Epithelial cell of prostate (primary cell): ENCODE measurements at regions not wholly inside any gene's neighbourhood (a gene's known extent, or its start where the extent isn't known, plus 50 kb on each side); places are given as distances from the start of the nearest gene placed in this dataset.
"Not testable (repeated sequence)": the region's sequence is repeated elsewhere in the genome, so short reads cannot be mapped to it uniquely, and the experiment has no call there.

Experiments
- DNase-seq: peaks from one replicate; pipeline ENCODE4 v3.0.0-alpha.2; 2011; ENCODE audit warnings: low read depth, low spot score
- H3K27ac ChIP-seq: fragments of 450-650 bp; 2 replicates; pipeline ENCODE4 v1.5.1; 2017; ENCODE audit warnings: mild to moderate bottlenecking

DNA sequence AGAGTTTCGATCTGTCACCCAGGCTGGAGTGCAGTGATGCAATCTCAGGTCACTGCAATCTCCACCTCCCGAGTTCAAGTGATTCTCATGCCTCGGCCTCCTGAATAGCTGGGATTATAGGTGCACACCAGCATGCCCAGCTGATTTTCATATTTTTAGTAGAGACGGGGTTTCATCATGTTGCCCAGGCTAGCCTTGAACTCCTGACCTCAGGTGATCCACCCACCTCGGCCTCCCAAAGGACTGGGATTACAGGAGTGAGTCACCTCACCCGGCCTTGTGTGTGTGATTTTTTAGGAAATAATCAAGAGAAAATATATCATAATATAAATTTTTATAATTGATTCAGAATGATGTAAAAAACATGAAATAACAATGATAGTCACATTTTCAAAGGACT lies 1231.4 kb downstream of the GALC start:
- no peak for DNase-seq
- no peak overlapping the region for H3K27ac ChIP-seq

DNA sequence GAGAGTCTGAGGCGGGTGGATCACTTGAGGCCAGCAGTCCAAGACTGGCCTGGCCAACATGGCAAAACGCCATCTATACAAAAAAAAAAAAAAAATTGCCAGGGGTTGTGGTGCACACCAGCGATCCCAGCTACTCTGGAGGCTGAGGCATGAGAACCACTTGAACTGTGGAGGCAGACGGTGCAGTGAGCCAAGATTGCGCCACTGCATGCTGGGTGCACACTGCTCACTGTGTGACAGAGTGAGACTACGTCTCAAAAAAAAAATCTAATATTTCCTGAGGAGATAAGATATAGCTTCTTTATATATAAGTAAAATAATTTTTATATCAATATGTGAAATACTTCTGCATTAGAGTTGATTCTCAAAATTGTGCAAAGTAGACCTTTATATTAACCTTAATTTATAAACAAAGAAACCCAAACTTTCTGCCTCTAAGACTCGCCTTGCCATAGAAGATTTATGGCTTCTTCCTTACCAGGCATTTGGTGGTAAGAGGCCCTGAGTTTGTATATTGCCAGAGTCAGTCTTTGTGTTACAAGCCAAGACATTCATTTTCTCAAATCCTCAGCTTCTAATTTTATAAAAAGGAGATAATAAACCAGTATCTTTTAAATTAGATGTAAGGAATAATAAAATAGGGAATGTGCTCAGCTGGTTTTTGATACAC lies 1226.7 kb downstream of the FLRT2 start:
- DNase-seq: no peak
- no peak overlapping the region for H3K27ac ChIP-seq

GRCh38 chr14:86750488-86750887 lies 1220.5 kb downstream of the FLRT2 start:
- H3K27ac ChIP-seq, DNase-seq: not testable (repeated sequence)

DNA sequence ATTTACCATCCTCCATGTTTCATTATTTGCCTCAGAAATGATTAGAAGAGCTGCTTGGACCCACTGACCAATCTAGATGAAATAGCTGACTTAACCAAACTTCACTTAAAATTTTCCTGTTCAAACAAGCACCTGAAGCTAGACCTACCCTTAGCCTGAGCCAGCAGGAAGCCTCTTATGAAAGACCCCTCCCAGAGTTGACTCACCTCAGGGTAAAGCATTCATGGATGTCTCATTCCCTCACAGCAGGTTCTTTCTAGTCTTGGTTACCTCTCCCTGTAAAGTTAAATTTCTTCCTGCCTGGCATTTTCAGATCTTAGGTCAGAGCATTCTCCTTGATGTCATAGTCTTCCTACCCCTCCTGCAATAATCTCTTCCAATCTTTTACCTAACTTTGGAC lies 1209.8 kb downstream of the FLRT2 start:
- DNase-seq: peak; percentile 1
- H3K27ac ChIP-seq: no peak overlapping the region

DNA sequence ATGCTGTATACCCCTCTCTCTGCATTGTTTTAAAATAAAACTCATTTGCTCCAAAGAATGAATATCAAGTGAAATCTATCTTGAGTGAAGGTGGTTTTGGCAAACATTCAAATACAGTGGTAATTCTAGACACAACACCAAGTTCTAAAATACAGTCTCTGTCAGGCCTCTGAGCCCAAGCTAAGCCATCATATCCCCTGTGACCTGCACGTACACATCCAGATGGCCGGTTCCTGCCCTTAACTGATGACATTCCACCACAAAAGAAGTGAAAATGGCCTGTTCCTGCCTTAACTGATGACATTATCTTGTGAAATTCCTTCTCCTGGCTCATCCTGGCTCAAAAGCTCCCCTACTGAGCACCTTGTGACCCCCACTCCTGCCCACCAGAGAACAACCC lies 1201.5 kb downstream of the FLRT2 start:
- DNase-seq, H3K27ac ChIP-seq: not testable (repeated sequence)

DNA sequence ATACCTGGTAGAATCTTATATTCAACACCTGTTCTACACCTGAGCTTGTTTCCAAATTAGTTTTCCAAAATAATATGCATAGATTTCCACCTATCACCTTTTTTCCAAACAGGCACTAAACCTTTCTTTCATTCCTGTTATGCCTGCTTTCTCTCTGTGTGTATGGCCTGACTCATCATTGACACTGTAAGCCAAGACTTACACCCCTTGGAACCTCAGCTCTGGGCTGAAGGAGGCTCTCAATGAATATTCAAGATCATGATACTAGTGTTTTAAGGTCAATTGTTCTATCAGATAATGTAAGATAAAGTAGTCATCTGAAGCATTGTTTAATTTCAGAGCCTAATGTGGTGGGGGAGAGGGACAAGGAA lies 1193.3 kb downstream of the FLRT2 start:
- H3K27ac ChIP-seq: no peak overlapping the region
- DNase-seq: no peak

DNA sequence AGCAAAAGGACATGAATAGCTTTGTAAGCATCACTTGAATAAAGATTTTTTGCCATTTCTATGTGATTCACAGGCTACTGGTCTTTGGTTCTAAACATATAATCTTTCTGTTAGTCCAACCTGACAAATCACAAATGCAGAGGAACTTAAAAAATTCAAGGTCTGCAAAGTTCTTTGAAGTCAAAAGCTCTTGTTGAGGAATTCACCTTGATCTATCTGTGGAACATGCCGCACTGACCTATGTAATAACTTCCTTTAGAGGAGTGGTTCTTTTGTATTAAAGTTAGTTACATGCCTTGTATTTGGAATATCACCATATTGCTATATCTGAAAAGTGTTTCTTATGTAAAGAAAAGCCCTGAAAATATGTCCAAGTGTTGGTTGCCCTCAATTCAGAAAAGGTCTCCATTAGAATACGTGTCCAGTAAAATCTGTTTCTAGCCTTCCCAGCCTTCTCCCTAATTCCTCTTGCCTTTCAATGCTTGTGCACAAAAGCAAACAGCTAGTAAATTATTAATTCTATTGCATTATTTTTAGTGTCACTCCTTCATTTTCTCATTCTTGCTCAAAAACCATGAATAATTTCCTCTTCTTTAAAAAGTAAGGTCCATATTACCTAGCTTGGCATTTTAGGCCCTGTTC lies 1192.8 kb downstream of the FLRT2 start:
- no peak for DNase-seq

GRCh38 chr14:86714575-86714974 lies 1184.6 kb downstream of the FLRT2 start:
- H3K27ac ChIP-seq: no peak overlapping the region
- DNase-seq: no peak

More for the DNA sequence above, 1192.8 kb downstream of the FLRT2 start:
- H3K27ac ChIP-seq: no peak overlapping the region

DNA sequence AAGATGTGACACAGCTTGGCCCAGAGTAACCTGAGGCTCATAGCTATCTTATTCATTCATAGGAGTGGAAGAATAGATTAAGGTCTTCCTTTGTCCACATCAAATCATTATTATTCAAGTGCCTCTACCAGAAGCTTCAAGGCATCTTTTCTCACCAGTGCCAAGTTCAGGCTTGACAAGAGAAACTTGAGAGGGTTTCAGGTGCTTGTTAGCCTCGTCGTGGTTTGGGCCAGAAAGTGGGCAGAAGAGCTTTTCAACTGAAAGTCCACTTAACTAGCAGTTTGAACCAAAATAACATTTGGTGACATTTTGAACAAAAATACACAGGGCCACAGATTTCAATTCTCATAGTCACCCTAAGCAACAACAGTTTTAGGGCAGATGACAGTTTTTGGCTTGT lies 1184.2 kb downstream of the FLRT2 start:
- no peak overlapping the region for H3K27ac ChIP-seq
- no peak for DNase-seq

GRCh38 chr14:86712727-86713126 lies 1182.8 kb downstream of the FLRT2 start:
- no peak for DNase-seq
- no peak overlapping the region for H3K27ac ChIP-seq

DNA sequence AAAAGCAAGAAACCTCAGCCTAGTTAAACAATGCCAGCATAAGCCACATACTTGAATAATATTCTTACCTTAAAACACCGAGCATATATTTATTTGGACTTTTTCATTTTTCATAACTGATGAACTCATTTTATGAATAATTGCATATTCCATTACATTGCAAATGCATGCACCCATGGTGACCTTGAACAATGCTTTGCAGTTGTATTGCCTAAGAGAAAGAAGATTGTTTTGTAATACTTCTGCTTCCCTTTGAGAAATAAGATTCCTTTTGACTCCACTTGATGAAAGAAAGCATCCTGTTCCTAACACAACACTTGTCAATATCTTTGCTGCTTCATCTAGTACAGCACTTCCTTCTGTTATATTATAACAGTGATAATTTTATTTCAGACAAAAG lies 1182.2 kb downstream of the FLRT2 start:
- DNase-seq: no peak
- H3K27ac ChIP-seq: no peak overlapping the region

GRCh38 chr14:86708846-86709339 lies 1178.9 kb downstream of the FLRT2 start:
- DNase-seq: no peak
- no peak overlapping the region for H3K27ac ChIP-seq

DNA sequence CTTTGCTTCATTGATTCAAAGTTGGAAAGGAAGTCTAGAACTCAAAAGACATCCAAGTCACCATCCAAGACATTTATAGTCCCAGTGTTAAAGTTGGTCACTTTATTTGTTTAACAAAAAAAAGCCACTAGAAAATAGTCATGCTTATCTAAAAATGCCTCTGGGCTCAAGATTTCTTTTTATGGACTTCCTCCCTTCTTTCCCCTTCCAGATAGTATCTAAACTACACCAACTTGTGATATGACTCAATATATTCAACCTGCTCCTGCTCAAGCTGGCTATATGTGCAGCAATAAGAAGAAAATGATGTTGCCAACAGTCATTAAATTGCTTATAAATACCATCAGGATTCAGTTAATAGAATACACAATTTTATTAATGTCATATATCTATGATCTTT lies 1177.1 kb downstream of the FLRT2 start:
- no peak for DNase-seq
- H3K27ac ChIP-seq: no peak overlapping the region

DNA sequence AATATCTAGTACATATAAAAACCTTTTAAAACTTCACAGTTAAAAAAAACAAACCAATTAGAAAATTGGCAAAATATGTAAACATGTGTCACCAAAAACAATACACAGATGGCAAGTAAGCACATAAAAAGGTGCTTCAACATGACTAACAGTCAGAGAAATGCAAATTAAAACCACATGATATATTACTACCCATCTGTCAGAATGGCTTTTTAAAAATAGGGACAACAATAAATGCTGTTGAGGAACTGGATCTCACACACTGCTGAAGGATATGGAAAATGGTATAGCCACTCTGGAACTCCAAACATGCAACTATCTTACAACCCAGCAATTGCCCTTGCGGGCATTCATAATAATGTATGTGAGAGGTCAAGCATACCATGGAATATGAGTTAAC lies 1153.6 kb downstream of the FLRT2 start:
- no peak for DNase-seq
- H3K27ac ChIP-seq: no peak overlapping the region

GRCh38 chr14:86675059-86675458 lies 1145.1 kb downstream of the FLRT2 start:
- no peak overlapping the region for H3K27ac ChIP-seq
- no peak for DNase-seq

DNA sequence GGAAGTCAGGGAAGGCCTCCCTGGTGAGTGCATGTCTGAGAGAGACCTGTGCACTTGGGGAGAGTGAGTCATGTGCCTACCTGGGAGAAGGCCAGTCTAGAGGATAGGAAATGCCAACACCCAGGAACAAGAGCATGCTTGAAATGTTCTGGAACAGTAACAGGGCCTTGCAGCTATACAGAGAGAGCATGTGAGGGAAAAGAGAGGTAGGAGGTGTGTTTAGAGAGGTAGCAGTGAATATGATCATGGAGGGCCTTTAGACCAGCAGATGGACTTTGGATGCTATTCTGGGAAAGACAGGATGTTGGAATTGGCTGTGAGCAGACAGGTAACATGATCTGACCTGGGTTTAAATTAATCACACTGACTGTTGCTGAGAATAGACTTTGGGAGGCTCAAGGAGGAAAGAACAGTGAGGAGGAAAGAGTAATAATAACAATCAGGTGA lies 1143.6 kb downstream of the FLRT2 start:
- H3K27ac ChIP-seq: peak overlapping the region; percentile 34
- peak; percentile 6 for DNase-seq

- no peak for DNase-seq
- no peak overlapping the region for H3K27ac ChIP-seq
These were observed 1142.1 kb downstream of the FLRT2 start for GRCh38 chr14:86672080-86672479.

GRCh38 chr14:86665975-86666374 lies 1136.0 kb downstream of the FLRT2 start:
- H3K27ac ChIP-seq: no peak overlapping the region
- DNase-seq: no peak

- no peak for DNase-seq
These were observed 1132.4 kb downstream of the FLRT2 start for GRCh38 chr14:86662334-86662733.

GRCh38 chr14:86654558-86655184 lies 1124.7 kb downstream of the FLRT2 start:
- DNase-seq: no peak
- H3K27ac ChIP-seq: no peak overlapping the region

More at GRCh38 chr14:86662334-86662733, 1132.4 kb downstream of the FLRT2 start:
- no peak overlapping the region for H3K27ac ChIP-seq

DNA sequence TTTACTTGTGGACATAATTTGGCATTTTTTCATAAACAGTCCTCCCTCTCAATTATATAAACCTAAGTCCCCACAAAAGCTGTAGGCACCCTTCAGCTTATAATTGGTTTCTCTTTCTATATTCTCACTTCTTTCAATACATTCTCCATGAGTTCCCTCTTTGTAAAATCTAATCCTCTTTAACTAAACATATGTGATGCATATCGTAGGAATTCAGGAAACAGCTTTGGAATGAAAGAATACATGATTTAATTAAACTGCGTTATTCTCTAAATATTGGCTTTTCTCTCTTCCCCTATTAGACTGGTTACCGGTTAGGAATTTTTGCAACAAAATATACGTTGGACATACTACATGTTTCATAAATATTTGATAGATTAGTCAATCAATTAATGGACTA lies 1122.6 kb downstream of the FLRT2 start:
- H3K27ac ChIP-seq: no peak overlapping the region

More for the DNA sequence above, 1122.6 kb downstream of the FLRT2 start:
- DNase-seq: no peak
